DMS53 (cell line): ENCODE measurements at regions not wholly inside any gene's neighbourhood (a gene's known extent, or its start where the extent isn't known, plus 50 kb on each side); places are given as distances from the start of the nearest gene placed in this dataset.
A peak's percentile ranks its signal among the peaks of the same experiment; 100 is the strongest.

Source experiments
- DNase-seq: peaks from one replicate; lab custom pipeline; 2025; lab: John Stamatoyannopoulos, UW

- peak; percentile 39 for DNase-seq
Observed at GRCh38 chr6:30272032-30272431, 54.7 kb upstream of the TRIM39 start.

- DNase-seq: no peak
Observed at GRCh38 chr6:30267423-30267822, 54.2 kb upstream of the TRIM26 start.

- no peak for DNase-seq
Observed at GRCh38 chr6:30265594-30265993, 52.4 kb upstream of the TRIM26 start.

GRCh38 chr6:30265181-30265580 lies 52.0 kb upstream of the TRIM26 start:
- no peak for DNase-seq

- DNase-seq: no peak
Observed at GRCh38 chr6:30264743-30265142, 51.5 kb upstream of the TRIM26 start.

- DNase-seq: no peak
Observed at GRCh38 chr6:30263734-30264133, 50.5 kb upstream of the TRIM26 start.
